ENCODE measurements at regions not wholly inside any gene's neighbourhood (a gene's known extent, or its start where the extent isn't known, plus 50 kb on each side); places are given as distances from the start of the nearest gene placed in this dataset.
A peak's percentile ranks its signal among the peaks of the same experiment; 100 is the strongest.

DNA sequence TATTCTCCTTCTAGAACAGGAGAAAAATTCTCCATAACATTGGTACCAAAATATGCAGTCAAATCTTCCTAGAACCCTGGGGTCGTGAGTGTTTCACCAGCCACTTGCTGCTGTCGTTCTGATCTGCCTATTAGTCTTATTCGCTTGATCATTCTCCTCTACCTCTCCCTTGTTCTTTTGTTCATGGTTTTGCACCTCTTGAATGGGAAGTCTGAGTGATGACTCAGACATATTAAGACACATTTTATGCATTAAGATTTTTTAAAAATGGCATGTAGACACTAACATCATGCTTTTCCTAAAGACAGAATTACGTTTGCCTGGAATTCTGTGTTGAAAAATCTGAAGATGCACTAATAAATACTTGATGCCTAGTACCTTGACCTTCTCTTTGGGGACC, 159.2 kb upstream of the LRIG3 start:
- peak overlapping the region in 1 of 2 donors; percentile 13 for H3K9ac ChIP-seq (ENCODE audit: low read depth in 2 of 2, low read length in 2 of 2)
- DNase-seq, result no peak

DNA sequence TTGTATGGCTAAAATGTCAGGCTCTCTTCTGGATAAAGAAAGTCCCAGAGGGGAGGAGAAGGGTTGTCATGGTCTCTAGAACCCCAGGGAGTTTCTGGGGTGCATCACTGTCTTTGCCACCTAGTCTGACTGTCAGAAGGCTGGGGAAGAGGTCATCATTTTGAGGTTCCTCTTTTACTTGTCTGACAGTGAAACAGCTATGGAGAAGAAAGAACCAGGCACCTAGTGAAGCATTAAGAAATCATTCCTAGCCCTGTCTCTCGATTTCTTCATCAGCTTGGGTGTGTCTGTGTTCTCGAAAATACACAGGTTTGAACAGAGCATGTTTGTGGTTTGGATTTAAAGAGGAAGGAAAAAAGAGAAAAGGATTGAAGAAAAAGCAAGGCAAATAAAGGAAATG, 158.7 kb upstream of the LRIG3 start:
- Histone ChIP-seq H3K4me1 (no peaks in the 10 kb centered on the region), H3K4me3 (no peak overlapping the region), H3K9me3 (no peaks in the 10 kb centered on the region), H3K36me3 (no peaks in the 10 kb centered on the region), H3K9ac (ENCODE audit: low read depth in 2 of 2, low read length in 2 of 2) (peak overlapping the region in 1 of 2 donors; percentile 13), H3K27ac (peak overlapping the region; percentile 41), H3K27me3 (no peaks in the 10 kb centered on the region)
- intact Hi-C loops (cut with DNase I), result loop anchor here (10.0 kb wide), 1 partner anchor 114 kb away; no protein-coding TSS in a partner anchor
- TF ChIP-seq, protein P1, sequence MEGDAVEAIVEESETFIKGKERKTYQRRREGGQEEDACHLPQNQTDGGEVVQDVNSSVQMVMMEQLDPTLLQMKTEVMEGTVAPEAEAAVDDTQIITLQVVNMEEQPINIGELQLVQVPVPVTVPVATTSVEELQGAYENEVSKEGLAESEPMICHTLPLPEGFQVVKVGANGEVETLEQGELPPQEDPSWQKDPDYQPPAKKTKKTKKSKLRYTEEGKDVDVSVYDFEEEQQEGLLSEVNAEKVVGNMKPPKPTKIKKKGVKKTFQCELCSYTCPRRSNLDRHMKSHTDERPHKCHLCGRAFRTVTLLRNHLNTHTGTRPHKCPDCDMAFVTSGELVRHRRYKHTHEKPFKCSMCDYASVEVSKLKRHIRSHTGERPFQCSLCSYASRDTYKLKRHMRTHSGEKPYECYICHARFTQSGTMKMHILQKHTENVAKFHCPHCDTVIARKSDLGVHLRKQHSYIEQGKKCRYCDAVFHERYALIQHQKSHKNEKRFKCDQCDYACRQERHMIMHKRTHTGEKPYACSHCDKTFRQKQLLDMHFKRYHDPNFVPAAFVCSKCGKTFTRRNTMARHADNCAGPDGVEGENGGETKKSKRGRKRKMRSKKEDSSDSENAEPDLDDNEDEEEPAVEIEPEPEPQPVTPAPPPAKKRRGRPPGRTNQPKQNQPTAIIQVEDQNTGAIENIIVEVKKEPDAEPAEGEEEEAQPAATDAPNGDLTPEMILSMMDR (IDR thresholded peaks at IDR 0.05), result no peak
- DNase-seq, result no peak

More for the DNA sequence above, 159.2 kb upstream of the LRIG3 start:
- intact Hi-C loops (cut with DNase I), result loop anchor here (10.0 kb wide), 1 partner anchor 115 kb away; no protein-coding TSS in a partner anchor
- Histone ChIP-seq H3K27ac (peak overlapping the region; percentile 41), H3K9me3 (no peaks in the 10 kb centered on the region), H3K27me3 (no peaks in the 10 kb centered on the region), H3K4me1 (no peaks in the 10 kb centered on the region), H3K4me3 (no peak overlapping the region), H3K36me3 (no peaks in the 10 kb centered on the region)
- TF ChIP-seq, protein P1 (IDR thresholded peaks at IDR 0.05), result no peak

DNA sequence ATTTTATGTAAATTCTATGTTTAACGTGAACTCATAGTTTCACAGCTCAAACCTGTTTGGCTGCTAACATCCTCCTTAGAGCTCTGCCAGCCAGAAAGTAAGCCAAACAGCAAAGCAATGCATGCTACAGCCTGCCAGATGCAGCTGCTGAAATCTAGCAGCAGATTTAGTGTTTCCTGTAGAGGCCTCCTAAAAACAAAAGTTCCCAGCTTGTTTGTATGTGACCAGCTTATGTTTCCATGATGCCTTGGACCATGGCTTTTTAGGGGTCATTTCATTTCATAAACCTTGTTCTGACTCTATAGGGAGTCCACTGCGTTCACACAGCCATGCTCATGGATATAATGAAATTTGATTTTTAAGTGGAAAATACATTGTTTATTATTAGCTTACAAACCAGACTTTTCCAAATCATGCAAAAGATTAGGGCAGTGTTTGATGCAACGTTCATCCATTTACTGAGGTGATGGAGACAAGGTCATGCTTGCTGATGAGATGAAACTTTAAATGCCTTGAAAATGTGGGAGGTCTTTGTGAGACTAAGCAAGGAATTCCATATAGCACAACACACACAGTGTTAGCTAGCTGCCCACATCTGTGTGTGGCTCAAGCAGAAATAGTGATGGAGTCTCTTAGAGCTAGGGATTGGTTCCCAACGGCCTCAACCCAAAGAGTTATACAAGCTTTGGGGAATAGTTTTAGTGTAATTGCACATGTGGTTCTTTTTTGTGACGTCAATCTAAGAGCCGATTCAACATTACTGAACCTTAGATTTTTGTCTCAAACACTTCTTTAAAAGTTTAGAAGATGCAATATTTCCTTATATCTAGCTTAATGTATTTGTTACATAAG, 157.5 kb upstream of the LRIG3 start:
- H3K36me3 ChIP-seq, result no peaks in the 10 kb centered on the region
- H3K9me3 ChIP-seq, result no peaks in the 10 kb centered on the region
- no peaks in the 10 kb centered on the region for H3K27me3 ChIP-seq
- TF ChIP-seq, protein P1 (IDR thresholded peaks at IDR 0.05), result no peak
- H3K4me3 ChIP-seq, result no peak overlapping the region
- peak overlapping the region in 1 of 2 donors; percentile 68 for H3K9ac ChIP-seq (ENCODE audit: low read depth in 2 of 2, low read length in 2 of 2)
- intact Hi-C loops (cut with DNase I), result loop anchor here (10.0 kb wide), 1 partner anchor 113 kb away; no protein-coding TSS in a partner anchor
- H3K4me1 ChIP-seq, result no peaks in the 10 kb centered on the region
- DNase-seq, result peak; percentile 54
- H3K27ac ChIP-seq, result peak overlapping the region; percentile 67

DNA sequence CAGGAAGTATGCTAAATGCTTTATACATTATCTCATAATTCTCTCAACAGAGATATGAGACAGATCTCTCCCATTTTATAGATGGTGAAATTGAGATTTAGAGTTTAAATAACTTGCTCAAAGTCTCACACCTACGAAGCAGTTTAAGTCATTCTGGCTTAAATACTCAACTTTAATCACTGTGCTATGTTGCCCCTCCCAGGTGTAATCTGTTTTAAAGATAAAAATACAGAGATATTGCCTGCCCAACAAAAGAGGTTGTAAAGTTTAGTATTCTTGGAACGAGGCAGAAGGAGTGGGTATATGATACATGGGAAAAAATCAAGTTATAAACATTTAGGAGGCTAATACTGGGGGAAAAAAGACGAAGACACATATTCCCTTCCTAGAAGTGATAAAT, 156.8 kb upstream of the LRIG3 start:
- no peaks in the 10 kb centered on the region for H3K36me3 ChIP-seq
- intact Hi-C loops (cut with DNase I), result loop anchor here (10.0 kb wide), 1 partner anchor 112 kb away; no protein-coding TSS in a partner anchor
- no peaks in the 10 kb centered on the region for H3K4me1 ChIP-seq
- H3K9ac ChIP-seq (ENCODE audit: low read depth in 2 of 2, low read length in 2 of 2), result peak overlapping the region in 1 of 2 donors; percentile 68
- TF ChIP-seq, protein P1 (IDR thresholded peaks at IDR 0.05), result no peak
- H3K27me3 ChIP-seq, result no peaks in the 10 kb centered on the region
- no peak overlapping the region for H3K4me3 ChIP-seq
- no peaks in the 10 kb centered on the region for H3K9me3 ChIP-seq
- no peak for DNase-seq
- H3K27ac ChIP-seq, result peak overlapping the region; percentile 67

DNA sequence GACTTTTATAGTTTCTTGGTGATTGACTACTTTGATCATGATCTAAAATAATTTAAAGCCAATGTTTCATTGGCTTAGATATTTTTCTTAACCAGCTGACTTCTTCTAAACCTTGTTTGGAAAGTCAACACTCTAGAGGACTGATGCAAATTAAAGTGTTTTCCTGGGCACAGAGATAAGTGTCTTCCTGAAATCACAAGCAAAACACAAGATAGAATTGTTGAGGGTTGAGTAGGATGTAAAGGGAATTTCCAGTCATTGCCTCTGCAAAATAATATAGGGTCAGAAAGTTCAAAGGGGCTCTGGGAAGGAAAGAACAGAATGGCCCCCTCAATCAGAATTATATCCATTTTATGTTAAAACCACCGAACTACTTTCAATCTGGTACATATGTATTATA, 156.3 kb upstream of the LRIG3 start:
- H3K9ac ChIP-seq (ENCODE audit: low read depth in 2 of 2, low read length in 2 of 2), result no peak overlapping the region
- no peaks in the 10 kb centered on the region for H3K27me3 ChIP-seq
- H3K9me3 ChIP-seq, result no peaks in the 10 kb centered on the region
- intact Hi-C loops (cut with DNase I), result loop anchor here (10.0 kb wide), 1 partner anchor 112 kb away; no protein-coding TSS in a partner anchor
- DNase-seq, result no peak
- H3K4me1 ChIP-seq, result no peaks in the 10 kb centered on the region
- no peaks in the 10 kb centered on the region for H3K36me3 ChIP-seq
- TF ChIP-seq, protein P1 (IDR thresholded peaks at IDR 0.05), result no peak
- H3K27ac ChIP-seq, result peak overlapping the region; percentile 67
- H3K4me3 ChIP-seq, result no peak overlapping the region

Measured in colonic mucosa (tissue), 4 donors.